H1 (cell line): ENCODE measurements at regions not wholly inside any gene's neighbourhood (a gene's known extent, or its start where the extent isn't known, plus 50 kb on each side); places are given as distances from the start of the nearest gene placed in this dataset.

Source experiments
- CTCF ChIA-PET: fragments of 300-600 bp; sonication (Branson Sonifier 250); formaldehyde crosslinking; loops from one replicate; lab custom pipeline; 2021; ENCODE audit not compliant: partially characterized antibody; lab: Charles Lee
- POLR2A ChIA-PET: fragments of 300-600 bp; sonication (Branson Sonifier 250); formaldehyde crosslinking; loops from one replicate; lab custom pipeline; 2021; ENCODE audit warnings: inconsistent platforms; ENCODE audit not compliant: partially characterized antibody; lab: Charles Lee
- DNase-seq, 2 experiments: peaks; one replicate each; pipeline versions ENCODE4 v3.0.0 to v3.0.0-alpha.2; 2010 to 2022; ENCODE audit warnings: low spot score in 2 of 2, low read depth in 1 of 2, mixed read lengths in 1 of 2
- FAIRE-seq: peaks from 2 replicates; lab custom pipeline; 2011; peaks lifted over from hg19 to GRCh38; lab: Jason Lieb, UNC
- H2AFZ ChIP-seq: 2 replicates; pipeline ENCODE4 v1.8.1; 2012; ENCODE audit warnings: low read length, inconsistent platforms
- H2AK5ac ChIP-seq: 2 replicates; pipeline ENCODE4 v1.6.1; 2013; ENCODE audit warnings: low read depth, low read length
- H2BK120ac ChIP-seq: replicated peaks from 2 replicates; pipeline ENCODE3; 2013; ENCODE audit warnings: low read depth, low read length, inconsistent platforms
- H2BK12ac ChIP-seq: 2 replicates; pipeline ENCODE4 v1.6.1; 2013; ENCODE audit warnings: low read depth, low read length
- H2BK15ac ChIP-seq: 2 replicates; pipeline ENCODE4 v1.6.1; 2013; ENCODE audit warnings: low read length
- H2BK20ac ChIP-seq: 2 replicates; pipeline ENCODE4 v1.6.1; 2013; ENCODE audit warnings: low read length
- H2BK5ac ChIP-seq: 2 replicates; pipeline ENCODE4 v1.6.1; 2013; ENCODE audit warnings: low read depth, low read length
- H3K14ac ChIP-seq: 2 replicates; pipeline ENCODE4 v1.6.1; 2013; ENCODE audit warnings: inconsistent platforms; ENCODE audit not compliant: insufficient read length
- H3K18ac ChIP-seq: 2 replicates; pipeline ENCODE4 v1.6.1; 2013; ENCODE audit warnings: low read length; ENCODE audit errors: extremely low read depth
- H3K23ac ChIP-seq: 2 replicates; pipeline ENCODE4 v1.6.1; 2013; ENCODE audit warnings: inconsistent platforms; ENCODE audit not compliant: insufficient read length
- H3K23me2 ChIP-seq: 2 replicates; pipeline ENCODE4 v1.6.1; 2013; ENCODE audit warnings: low read depth, low read length
- H3K27ac ChIP-seq: 2 replicates; pipeline ENCODE4 v1.6.1; 2011; ENCODE audit warnings: low read depth, low read length, inconsistent platforms
- H3K27me3 ChIP-seq, 4 experiments: replicated peaks in 1 of 4; 1 replicate in 1 of 4; 2 replicates in 3 of 4; pipeline versions ENCODE4 v1.6.1 to v1.8.1; 2011 to 2013; ENCODE audit warnings: low read length in 3 of 4, mild to moderate bottlenecking in 3 of 4, inconsistent platforms in 2 of 4, mixed read lengths in 2 of 4, moderate library complexity in 1 of 4; ENCODE audit not compliant: control insufficient read depth in 3 of 4, insufficient read depth in 3 of 4; ENCODE audit errors: extremely low read depth in 1 of 4
- H3K36me3 ChIP-seq, 4 experiments: 2 replicates each; pipeline versions ENCODE4 v1.6.1 to v1.8.1; 2011 to 2013; ENCODE audit warnings: mild to moderate bottlenecking in 4 of 4, low read length in 3 of 4, moderate library complexity in 2 of 4, control low read depth in 1 of 4, inconsistent platforms in 1 of 4; ENCODE audit not compliant: insufficient read depth in 4 of 4, control insufficient read depth in 2 of 4
- H3K4ac ChIP-seq: replicated peaks from 2 replicates; pipeline ENCODE3; 2013; ENCODE audit warnings: low read length, low read depth, mixed read lengths, inconsistent platforms; ENCODE audit not compliant: insufficient read length
- H3K4me1 ChIP-seq, 4 experiments: replicated peaks in 1 of 4; 1 replicate in 1 of 4; 2 replicates in 3 of 4; pipeline versions ENCODE4 v1.6.1 to v1.8.1; 2011 to 2013; ENCODE audit warnings: low read length in 3 of 4, inconsistent platforms in 2 of 4, mixed read lengths in 1 of 4; ENCODE audit not compliant: insufficient read depth in 4 of 4, control insufficient read depth in 3 of 4
- H3K4me2 ChIP-seq, 2 experiments: 2 replicates each; pipeline versions ENCODE4 v1.6.1 to v1.8.1; 2011 to 2013; ENCODE audit warnings: low read depth in 2 of 2, low read length in 2 of 2, control low read depth in 1 of 2, inconsistent platforms in 1 of 2, mild to moderate bottlenecking in 1 of 2; ENCODE audit not compliant: insufficient read depth in 1 of 2
- H3K4me3 ChIP-seq, 4 experiments: fragments of 200-600, 300-600 bp in 1 of 4; sonication (generic), shearing (Covaris generic), sonication (Bioruptor Twin) in 1 of 4; 2 replicates each; pipeline versions ENCODE4 v1.5.1 to v1.8.1; 2011 to 2016; ENCODE audit warnings: low read length in 4 of 4, low read depth in 3 of 4, control low read depth in 2 of 4, inconsistent platforms in 2 of 4, mild to moderate bottlenecking in 2 of 4, mixed read lengths in 1 of 4, moderate library complexity in 1 of 4; ENCODE audit not compliant: insufficient read depth in 2 of 4; ENCODE audit errors: extremely low read depth in 1 of 4
- H3K56ac ChIP-seq: replicated peaks from 2 replicates; pipeline ENCODE3; 2013; ENCODE audit warnings: low read depth, mild to moderate bottlenecking, mixed read lengths, low read length, inconsistent platforms; ENCODE audit not compliant: insufficient read length
- H3K79me1 ChIP-seq: 2 replicates; pipeline ENCODE4 v1.6.1; 2013; ENCODE audit warnings: low read depth, low read length, control low read depth
- H3K79me2 ChIP-seq, 2 experiments: 2 replicates each; pipeline versions ENCODE4 v1.6.1 to v1.8.1; 2012 to 2013; ENCODE audit warnings: low read length in 2 of 2, mild to moderate bottlenecking in 2 of 2, inconsistent platforms in 1 of 2; ENCODE audit not compliant: insufficient read depth in 2 of 2, control insufficient read depth in 1 of 2
- H3K9ac ChIP-seq, 4 experiments: replicated peaks in 1 of 4; 1 replicate in 1 of 4; 2 replicates in 3 of 4; pipeline versions ENCODE4 v1.6.1 to v1.8.1; 2011 to 2013; ENCODE audit warnings: low read depth in 3 of 4, low read length in 3 of 4, control low read depth in 2 of 4, mild to moderate bottlenecking in 2 of 4, moderate library complexity in 2 of 4, inconsistent platforms in 1 of 4; ENCODE audit errors: extremely low read depth in 1 of 4
- H3K9me3 ChIP-seq, 2 experiments: 2 replicates each; pipeline versions ENCODE4 v1.6.1 to v1.8.1; 2012 to 2013; ENCODE audit warnings: mild to moderate bottlenecking in 2 of 2, moderate library complexity in 2 of 2, control low read depth in 1 of 2, inconsistent platforms in 1 of 2, low read depth in 1 of 2, low read length in 1 of 2, mixed read lengths in 1 of 2; ENCODE audit not compliant: insufficient read depth in 2 of 2
- H4K20me1 ChIP-seq, 2 experiments: replicated peaks in 1 of 2; 2 replicates each; pipeline versions ENCODE3 to v1.8.1; 2011 to 2013; ENCODE audit warnings: inconsistent platforms in 2 of 2, low read length in 2 of 2, mild to moderate bottlenecking in 1 of 2; ENCODE audit not compliant: insufficient read depth in 2 of 2, control insufficient read depth in 1 of 2
- H4K5ac ChIP-seq: 2 replicates; pipeline ENCODE4 v1.6.1; 2013; ENCODE audit warnings: low read length, low read depth, mixed read lengths, inconsistent platforms; ENCODE audit not compliant: insufficient read length
- H4K8ac ChIP-seq: 2 replicates; pipeline ENCODE4 v1.8.0; 2013; ENCODE audit warnings: mild to moderate bottlenecking, moderate library complexity, low read length, inconsistent platforms; ENCODE audit not compliant: insufficient read depth; ENCODE audit errors: extremely low read depth
- H4K91ac ChIP-seq: replicated peaks from 2 replicates; pipeline ENCODE3; 2013; ENCODE audit warnings: low read length, mixed read lengths, inconsistent platforms; ENCODE audit not compliant: insufficient read length
- CHD7 ChIP-seq: fragments of 300-600 bp; sonication (generic); IDR thresholded peaks from 2 replicates; pipeline ENCODE4 v1.7.1; 2012; ENCODE audit warnings: low read length, moderate library complexity, mild to moderate bottlenecking, inconsistent platforms; ENCODE audit not compliant: insufficient replicate concordance
- WGBS, 2 experiments: shearing (Covaris generic) in 1 of 2; methylation state at CpG; one replicate each; pipeline versions ENCODE4 v1.1.6 to v1.1.7; 2013 to 2015; ENCODE audit warnings: low lambda C conversion rate in 2 of 2, mixed read lengths in 2 of 2, inconsistent platforms in 1 of 2, low coverage in 1 of 2, missing lambda C conversion rate in 1 of 2; ENCODE audit not compliant: insufficient replicate concordance in 2 of 2, insufficient coverage in 1 of 2, insufficient read length in 1 of 2; ENCODE audit errors: extremely low coverage in 1 of 2, missing lambda C conversion rate in 1 of 2; 5-methylcytosine and 5-hydroxymethylcytosine counted together

- no peak overlapping the region for H3K27ac ChIP-seq
- WGBS, 2 experiments, result 100% methylated on average over 3 of the region's 3 CpGs; no CpG with 5 or more reads in 1 of the 2 experiments
- POLR2A ChIA-PET, result no interaction called here
- no peak for TF ChIP-seq CHD7
These were observed 251.8 kb upstream of the MKI67 start for GRCh38 chr10:128377988-128378387.

More at GRCh38 chr10:128377988-128378387, 251.8 kb upstream of the MKI67 start:
- H3K36me3 ChIP-seq, result no peaks in the 10 kb centered on the region
- H2BK20ac ChIP-seq, result no peak overlapping the region
- no peaks in the 10 kb centered on the region for H4K20me1 ChIP-seq
- no peak overlapping the region for H3K4ac ChIP-seq
- no peak overlapping the region for H3K23ac ChIP-seq
- no peaks in the 10 kb centered on the region for H3K79me2 ChIP-seq
- no peaks in the 10 kb centered on the region for H3K9me3 ChIP-seq
- no peak overlapping the region for H4K5ac ChIP-seq
- no peak overlapping the region for H3K4me3 ChIP-seq
- H3K56ac ChIP-seq, result no peak overlapping the region
- no peak overlapping the region for H3K14ac ChIP-seq
- FAIRE-seq (no peak), DNase-seq (no peak)
- H2AK5ac ChIP-seq, result no peak overlapping the region
- no peak overlapping the region for H2BK120ac ChIP-seq
- H2AFZ ChIP-seq, result no peak overlapping the region
- CTCF ChIA-PET, result no interaction called here
- no peak overlapping the region for H3K4me2 ChIP-seq
- no peak overlapping the region for H2BK5ac ChIP-seq
- no peak overlapping the region for H2BK12ac ChIP-seq
- H3K9ac ChIP-seq, result no peak overlapping the region
- H3K18ac ChIP-seq, result no peak overlapping the region
- no peaks in the 10 kb centered on the region for H3K27me3 ChIP-seq
- no peaks in the 10 kb centered on the region for H3K79me1 ChIP-seq
- no peak overlapping the region for H4K91ac ChIP-seq
- no peak overlapping the region for H2BK15ac ChIP-seq
- H3K4me1 ChIP-seq, result no peaks in the 10 kb centered on the region
- no peaks in the 10 kb centered on the region for H3K23me2 ChIP-seq
- no peak overlapping the region for H4K8ac ChIP-seq
